CD4-positive, alpha-beta T cell treated with Interleukin-4 for 4 hours (primary cell): ENCODE measurements at regions not wholly inside any gene's neighbourhood (a gene's known extent, or its start where the extent isn't known, plus 50 kb on each side); places are given as distances from the start of the nearest gene placed in this dataset.

Experiments used
- DNase-seq: peaks from one replicate; pipeline ENCODE4 v3.0.0-alpha.2; 2020

DNA sequence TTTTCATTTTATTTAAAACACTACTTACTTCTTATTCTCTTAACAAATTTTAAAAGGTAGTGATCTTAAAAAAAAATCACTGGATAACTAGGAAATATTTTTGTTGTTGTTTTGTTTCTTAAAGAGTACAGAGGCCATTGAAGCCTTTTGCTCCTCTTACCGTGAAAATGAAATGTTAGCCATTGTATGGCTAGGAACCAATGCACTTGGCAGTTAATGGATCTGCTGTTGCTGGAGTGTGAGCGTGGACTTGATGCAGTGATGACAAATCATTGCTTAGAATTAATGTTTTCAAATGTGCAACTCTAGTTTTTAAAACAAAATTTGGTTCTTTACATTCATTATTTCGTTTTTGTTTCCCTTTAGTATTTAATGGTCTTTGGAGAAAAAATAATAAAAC, 162.3 kb downstream of the HAUS1 start:
- DNase-seq: no peak

GRCh38 chr18:46268671-46269070, 164.5 kb downstream of the HAUS1 start:
- no peak for DNase-seq

GRCh38 chr18:46269275-46269674, 165.1 kb downstream of the HAUS1 start:
- DNase-seq: no peak

GRCh38 chr18:46271488-46271887, 167.3 kb downstream of the HAUS1 start:
- DNase-seq: no peak

DNA sequence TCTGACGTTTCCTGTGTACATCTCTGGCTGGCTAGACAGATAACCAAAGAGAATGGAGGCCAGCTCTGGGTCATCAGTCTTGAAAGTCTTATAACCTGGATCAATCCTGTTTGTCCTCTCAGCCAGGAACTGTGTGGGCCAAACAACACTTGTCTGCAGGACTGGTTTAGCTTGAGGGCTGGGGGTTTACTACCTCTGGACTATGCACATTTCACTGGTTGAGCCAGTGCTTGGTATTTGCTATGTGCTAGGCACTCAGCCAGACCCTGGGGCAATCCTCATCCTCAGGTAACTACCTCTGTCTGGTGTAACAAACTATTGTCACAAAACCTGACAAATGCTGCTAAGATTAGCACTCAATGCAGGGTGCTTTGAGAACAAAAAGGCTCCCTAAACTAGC, 169.7 kb downstream of the HAUS1 start:
- no peak for DNase-seq

- no peak for DNase-seq
These were observed 170.1 kb downstream of the HAUS1 start for GRCh38 chr18:46274266-46274665.

DNA sequence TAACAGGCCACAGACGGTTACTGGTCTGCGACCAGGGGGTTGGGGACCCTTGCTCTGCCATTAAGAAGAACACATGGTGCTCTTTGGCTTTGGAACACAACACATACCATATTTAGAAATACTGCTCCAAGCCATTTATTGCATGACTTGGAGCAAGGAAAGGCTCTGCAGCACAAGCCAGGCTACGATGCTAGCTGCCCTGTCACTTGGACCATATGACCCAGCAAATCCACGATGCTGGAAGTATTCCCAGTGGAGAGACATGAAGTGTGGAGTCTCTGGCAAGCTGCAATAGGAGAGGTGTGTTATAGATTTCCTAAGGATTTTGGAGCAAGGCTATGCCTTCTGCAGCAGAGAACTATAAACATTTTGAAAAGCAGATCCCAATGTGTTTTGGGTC, 171.2 kb downstream of the HAUS1 start:
- DNase-seq: no peak

DNA sequence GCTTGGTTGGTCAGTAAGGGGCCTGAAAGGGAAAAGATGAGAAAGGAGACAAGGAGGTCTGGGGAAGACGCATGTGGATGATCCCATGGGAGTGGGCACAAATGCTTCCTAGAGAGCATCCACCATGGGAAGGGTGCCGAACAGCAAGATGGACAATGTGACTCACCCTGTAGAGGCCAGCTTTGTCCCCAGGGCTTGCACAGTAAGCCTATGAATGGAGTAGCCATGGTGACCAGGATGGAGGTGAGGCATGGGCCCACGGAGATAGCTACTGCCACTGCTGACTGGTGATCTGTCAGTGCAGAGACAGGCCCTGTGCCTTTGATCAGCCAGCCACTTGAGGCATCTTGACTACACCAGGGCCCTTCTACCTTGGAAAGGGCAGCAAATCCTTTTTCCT, 172.6 kb downstream of the HAUS1 start:
- DNase-seq: no peak

- DNase-seq: no peak
These were observed 174.6 kb downstream of the HAUS1 start for GRCh38 chr18:46278481-46279465.

- no peak for DNase-seq
These were observed 175.5 kb downstream of the HAUS1 start for GRCh38 chr18:46279673-46280072.

DNA sequence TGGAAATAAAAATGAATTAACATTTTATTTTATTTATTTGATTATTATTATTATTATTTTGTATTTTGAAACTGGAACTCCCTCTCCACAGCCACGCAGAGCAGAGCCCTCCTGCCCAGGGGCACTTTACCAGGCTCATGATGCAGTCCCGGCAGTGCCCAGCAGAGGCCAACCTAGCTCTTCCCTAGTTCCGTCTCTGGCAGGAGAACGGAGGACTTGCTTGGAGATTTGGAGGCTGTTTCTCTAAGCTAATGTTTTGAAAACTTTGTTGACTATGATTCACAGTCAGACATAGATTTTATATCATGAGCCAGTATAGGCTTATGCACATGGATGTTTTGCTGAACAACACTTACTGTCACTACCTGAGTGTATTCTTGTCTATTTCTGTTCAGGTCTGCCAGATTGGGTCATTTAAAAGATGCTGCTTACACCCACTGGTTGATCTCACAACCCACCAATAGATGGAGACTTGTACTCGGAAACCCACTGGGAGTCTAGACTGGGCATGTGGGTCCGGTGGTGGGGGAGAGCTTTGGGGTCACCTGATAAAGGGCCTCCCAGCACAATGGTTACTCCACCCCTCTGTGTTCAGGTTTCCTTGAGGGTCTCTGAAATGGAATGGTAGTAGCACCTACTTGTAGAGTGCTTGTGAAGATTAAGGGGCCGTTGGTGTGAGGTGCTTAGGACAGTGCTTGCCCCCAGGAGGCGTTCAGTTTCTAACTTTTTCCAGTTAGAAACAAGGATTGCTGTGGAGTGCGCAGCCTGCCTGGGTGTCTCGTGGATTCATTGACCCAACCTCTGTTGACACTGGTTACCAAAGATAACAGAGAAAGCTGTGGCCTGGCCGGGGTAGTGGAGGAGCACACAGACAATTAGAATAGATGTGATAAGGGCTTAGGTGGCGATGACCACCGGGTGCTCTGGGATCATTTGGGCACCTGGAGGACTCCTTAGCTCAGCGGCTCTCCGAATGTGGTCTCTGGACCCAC, 177.3 kb downstream of the HAUS1 start:
- peak; percentile 48 for DNase-seq

DNA sequence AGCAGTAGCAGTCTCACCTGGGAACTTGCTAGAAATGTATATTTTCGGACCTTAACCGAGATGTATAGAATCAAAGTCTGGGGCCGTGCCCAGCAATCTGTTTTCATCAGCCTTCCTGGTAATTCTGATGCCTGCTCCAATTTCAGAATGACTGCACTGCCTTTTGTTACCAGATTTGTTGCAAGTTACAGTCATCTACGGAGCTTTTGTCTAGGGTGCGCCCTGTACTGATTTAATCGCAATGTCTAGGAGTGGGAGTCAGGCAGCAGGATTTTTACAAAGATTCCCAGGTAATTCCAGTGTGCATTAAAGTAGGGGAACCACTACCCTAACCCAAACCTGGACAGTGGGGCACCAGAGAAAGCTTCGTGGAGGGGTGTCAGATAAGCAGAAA, 178.0 kb downstream of the HAUS1 start:
- DNase-seq: no peak

DNA sequence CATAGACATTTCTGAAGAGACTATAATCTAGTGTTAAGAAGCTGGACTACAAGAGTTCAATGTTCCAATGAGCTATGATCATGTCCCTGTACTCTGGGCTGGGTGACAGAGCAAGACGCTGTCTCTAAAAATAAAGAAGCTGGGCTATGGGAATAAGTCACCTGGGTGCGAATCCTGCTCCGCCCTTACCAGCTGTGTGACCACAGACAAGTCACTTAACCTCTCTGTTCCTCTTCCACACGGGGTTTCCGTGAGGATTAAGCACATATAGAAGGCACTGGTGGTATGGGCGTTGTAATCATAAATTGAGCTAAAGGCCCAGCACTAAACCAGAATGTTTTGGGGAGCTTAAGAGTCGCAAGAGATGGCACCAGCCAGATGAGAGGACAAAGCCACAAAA, 178.5 kb downstream of the HAUS1 start:
- no peak for DNase-seq

GRCh38 chr18:46283268-46283667, 179.1 kb downstream of the HAUS1 start:
- no peak for DNase-seq

DNA sequence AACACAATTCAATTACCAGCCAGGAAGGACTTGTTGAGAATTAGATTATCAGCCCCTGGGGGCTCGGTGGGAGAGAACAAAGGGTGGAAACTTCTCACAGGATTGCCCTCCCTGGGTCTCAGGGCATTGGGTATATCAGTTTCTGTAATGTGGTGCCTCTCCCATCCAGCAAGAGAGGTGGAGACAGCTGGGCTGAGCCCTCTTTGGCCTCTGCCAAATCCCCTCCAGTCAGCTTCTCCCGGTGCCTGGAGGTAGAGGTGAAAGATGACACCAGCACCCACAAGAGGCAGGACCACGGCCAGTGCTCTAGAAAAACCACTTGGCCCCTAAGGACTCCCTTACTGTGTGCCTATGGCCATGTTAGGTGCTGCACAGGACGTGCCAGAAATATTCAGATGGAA, 179.7 kb downstream of the HAUS1 start:
- no peak for DNase-seq

GRCh38 chr18:46289463-46289862, 185.3 kb downstream of the HAUS1 start:
- no peak for DNase-seq

GRCh38 chr18:46289931-46290330, 185.7 kb downstream of the HAUS1 start:
- DNase-seq: no peak

DNA sequence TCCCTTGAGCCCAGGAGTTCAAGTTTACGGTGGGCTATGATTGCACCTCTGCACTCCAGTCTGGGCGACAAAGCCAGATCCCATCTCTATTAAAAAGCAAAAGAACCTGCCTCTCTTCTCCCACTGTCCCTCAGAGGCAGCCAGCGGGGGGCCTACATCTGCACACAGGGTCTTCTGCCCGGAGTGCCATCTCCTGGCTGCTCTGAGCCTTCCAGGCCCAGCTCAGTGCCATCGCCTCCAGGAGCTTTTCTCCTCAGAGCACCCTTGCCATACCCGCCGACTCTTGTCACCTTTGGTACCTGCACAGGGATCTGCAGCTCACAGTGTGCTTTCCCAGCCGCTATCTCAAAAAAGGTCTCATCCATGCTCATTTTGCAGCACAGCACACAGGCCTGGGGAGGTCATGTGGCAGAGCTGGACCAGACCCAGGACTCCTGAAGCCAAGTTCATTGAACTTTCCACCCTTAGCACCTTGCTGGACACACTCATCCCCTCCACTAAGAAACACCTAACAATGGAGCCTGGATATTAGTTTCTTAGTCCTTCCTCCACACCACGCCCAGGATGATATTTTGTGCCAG, 186.3 kb downstream of the HAUS1 start:
- DNase-seq: no peak

DNA sequence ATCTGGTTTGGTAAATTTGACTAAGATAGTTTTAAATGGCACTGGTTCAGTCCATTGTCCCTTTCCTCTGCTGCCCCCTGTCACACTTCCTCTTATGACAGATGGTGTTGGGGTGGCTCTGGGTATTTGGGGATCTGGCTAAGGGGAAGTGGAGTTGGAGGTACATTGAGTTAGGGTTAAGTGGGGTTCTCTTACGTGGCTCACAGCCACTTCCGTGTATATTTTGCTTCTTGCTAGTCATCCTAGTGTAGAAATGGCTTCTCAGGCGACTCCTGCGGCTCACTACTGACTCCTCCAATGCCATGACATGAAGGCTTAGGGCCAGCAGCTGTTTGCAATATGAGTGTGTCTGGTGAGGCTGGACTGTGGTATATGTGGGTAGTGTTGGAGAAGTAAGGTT, 187.0 kb downstream of the HAUS1 start:
- DNase-seq: no peak

DNA sequence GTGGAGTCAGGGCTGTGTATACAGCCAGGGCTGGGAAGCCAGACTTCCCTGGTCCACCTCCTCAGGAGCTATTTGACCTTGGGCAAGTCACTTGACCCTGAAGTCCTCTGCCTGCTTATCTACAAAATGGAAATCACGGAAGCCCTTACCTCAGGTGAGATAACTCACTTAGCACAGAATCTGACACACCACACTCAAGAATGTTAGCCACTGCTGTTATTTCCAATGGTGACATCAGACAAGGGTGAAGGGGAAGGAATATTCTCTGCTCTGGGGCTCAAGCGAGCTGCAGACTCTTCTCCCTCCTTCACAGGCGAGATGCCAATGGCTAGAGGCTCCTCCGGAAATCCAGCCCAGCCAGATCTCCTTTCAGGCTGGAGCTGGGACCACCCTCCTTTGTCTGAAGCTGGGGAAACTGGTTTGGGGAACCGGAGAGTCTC, 189.6 kb downstream of the HAUS1 start:
- no peak for DNase-seq

DNA sequence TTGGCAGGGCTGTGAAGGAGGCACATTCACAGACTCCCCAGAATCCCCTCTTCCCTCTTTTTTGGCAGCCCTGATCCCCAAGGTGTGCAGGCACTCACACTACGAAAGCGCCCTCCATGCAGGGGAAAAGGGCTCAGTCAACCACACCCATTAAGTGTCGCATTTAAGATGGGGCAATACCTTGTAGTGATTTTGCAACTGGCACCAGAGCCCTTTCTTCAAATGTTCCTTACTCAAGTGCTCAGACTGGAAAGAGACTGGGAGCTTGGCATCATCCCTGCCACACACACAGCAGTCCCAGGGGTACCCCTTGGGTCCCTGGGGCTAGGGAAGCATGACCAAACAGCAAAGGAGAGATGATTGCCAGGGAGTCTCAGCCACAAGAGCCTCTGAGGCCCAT, 190.1 kb downstream of the HAUS1 start:
- DNase-seq: no peak

GRCh38 chr18:46294751-46295150, 190.6 kb downstream of the HAUS1 start:
- DNase-seq: no peak

- no peak for DNase-seq
These were observed 191.2 kb downstream of the HAUS1 start for GRCh38 chr18:46295416-46295815.
